ENCODE measurements at regions not wholly inside any gene's neighbourhood (a gene's known extent, or its start where the extent isn't known, plus 50 kb on each side); places are given as distances from the start of the nearest gene placed in this dataset.

- no TSS peak for BruUV-seq (replicated peaks)
- Histone ChIP-seq H3K4me3 (replicated peaks in 1 of 3; ENCODE audit: insufficient read depth in 1 of 3, low read depth in 2 of 3, low read length in 3 of 3) (no peak overlapping the region), H3K4me1 (ENCODE audit: insufficient read depth, low read length) (no peaks in the 10 kb centered on the region), H3K27ac (ENCODE audit: extremely low read length, insufficient read depth, low read length) (no peak overlapping the region), H4K20me1 (ENCODE audit: insufficient read depth, low read length) (no peaks in the 10 kb centered on the region), H3K9ac (ENCODE audit: insufficient read depth, low read depth, low read length) (no peak overlapping the region), H3K4me2 (ENCODE audit: low read depth, low read length) (no peak overlapping the region), H3K79me2 (ENCODE audit: insufficient read depth, low read length) (no peaks in the 10 kb centered on the region), H3K9me3 (ENCODE audit: low read length) (peaks cover 66% of the 10 kb centered on the region), H3K36me3 (replicated peaks in 1 of 2; ENCODE audit: control insufficient read depth in 1 of 2, insufficient read depth in 2 of 2, low read length in 2 of 2) (no peaks in the 10 kb centered on the region), H2AFZ (ENCODE audit: low read length) (no peak overlapping the region), H3K27me3 (ENCODE audit: control insufficient read depth in 1 of 2, insufficient read depth in 2 of 2, low read length in 2 of 2) (no peaks in the 10 kb centered on the region)
- 0% methylated on average over 1 of the region's 1 CpG for WGBS (ENCODE audit: low lambda C conversion rate)
- ATAC-seq (no peak), FAIRE-seq (no peak), DNase-seq (ENCODE audit: low spot score) (no peak)
- no peak for TF ChIP-seq ZNF629 (CRISPR knock-in tag; conservative IDR thresholded peaks at IDR 0.05)
- TF ChIP-seq MTERF4 (CRISPR knock-in tag; IDR thresholded peaks at IDR 0.05) = no peak
- TF ChIP-seq ADNP (CRISPR knock-in tag; IDR thresholded peaks at IDR 0.05) = no peak
- TF ChIP-seq MXD3 (CRISPR knock-in tag; IDR thresholded peaks at IDR 0.05) = no peak
- TF ChIP-seq SMYD3 (CRISPR knock-in tag; IDR thresholded peaks at IDR 0.05) = no peak
- no peak for TF ChIP-seq ZNF142 (CRISPR knock-in tag; IDR thresholded peaks at IDR 0.05)
- no peak for TF ChIP-seq ZBTB49 (CRISPR knock-in tag; IDR thresholded peaks at IDR 0.05; ENCODE audit: borderline replicate concordance)
- no peak for TF ChIP-seq ZNF121 (CRISPR knock-in tag; IDR thresholded peaks at IDR 0.05)
- no peak for TF ChIP-seq MEF2D (CRISPR knock-in tag; IDR thresholded peaks at IDR 0.05)
- no peak for TF ChIP-seq HMGXB4 (CRISPR knock-in tag; IDR thresholded peaks at IDR 0.05; ENCODE audit: borderline replicate concordance in 1 of 2, low read depth in 1 of 2)
- no peak for TF ChIP-seq PCBP1 (IDR thresholded peaks at IDR 0.05; ENCODE audit: borderline replicate concordance, low read depth, low read length)
- TF ChIP-seq HMG20A (CRISPR knock-in tag; IDR thresholded peaks at IDR 0.05; ENCODE audit: borderline replicate concordance) = no peak
- in situ Hi-C loops (cut with HindIII; ENCODE audit: extremely low pct_ligation_motif_present, low pct_unique_long_range_greater_than_20kb) = no loop called here
- ChIA-PET CTCF (ENCODE audit: low intra/inter-chr PET ratio, low total read pairs) (no interaction called here), POLR2A (no interaction called here)
- intact Hi-C loops (cut with micrococcal nuclease; ENCODE audit: unreplicated experiment) = no loop called here
Measured at GRCh38 chr1:106875622-106876021, 180.9 kb upstream of the PRMT6 start.
